ENCODE measurements at regions not wholly inside any gene's neighbourhood (a gene's known extent, or its start where the extent isn't known, plus 50 kb on each side); places are given as distances from the start of the nearest gene placed in this dataset.

DNA sequence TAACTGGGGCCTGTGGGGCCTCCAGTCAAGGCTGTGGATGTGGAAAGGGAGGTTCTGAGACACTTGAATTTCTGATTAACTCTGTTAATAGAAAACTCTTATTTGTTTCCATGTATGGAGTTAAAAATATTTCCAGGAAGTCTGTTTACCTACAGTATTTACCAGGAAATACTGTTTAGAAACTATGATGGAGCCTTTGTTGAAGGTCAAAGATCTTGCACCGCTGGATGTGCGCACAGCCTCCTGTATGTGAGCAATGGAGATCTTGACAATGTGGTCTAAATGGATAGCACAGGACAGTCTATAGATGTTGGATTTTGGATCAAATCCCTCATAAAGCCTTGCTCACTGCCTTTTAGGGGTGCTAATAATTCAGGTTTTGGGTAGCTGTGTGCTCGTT, 268.4 kb downstream of the DLEU7 start:
- H3K27me3 ChIP-seq (ENCODE audit: control insufficient read depth in 3 of 3, insufficient read depth in 3 of 3, low read length in 3 of 3), result no peaks in the 10 kb centered on the region
- H3K4me3 ChIP-seq (ENCODE audit: low read depth in 1 of 3, low read length in 3 of 3), result no peak overlapping the region
- no peak overlapping the region for H3K27ac ChIP-seq (ENCODE audit: low read depth in 1 of 3, low read length in 2 of 3)
- H3K4me1 ChIP-seq (ENCODE audit: control insufficient read depth in 3 of 3, insufficient read depth in 2 of 3, low read depth in 1 of 3, low read length in 2 of 3), result no peaks in the 10 kb centered on the region
- no peaks in the 10 kb centered on the region for H3K36me3 ChIP-seq (ENCODE audit: control insufficient read depth in 3 of 3, insufficient read depth in 2 of 3, low read depth in 1 of 3, low read length in 3 of 3)
- 83 to 94% (median 92%) methylated on average over 3 of the region's 3 CpGs for WGBS, 3 donors
- no peak for FAIRE-seq
- no peaks in the 10 kb centered on the region for H3K9me3 ChIP-seq (ENCODE audit: control insufficient read depth in 2 of 2, insufficient read depth in 1 of 2, low read depth in 1 of 2, low read length in 1 of 2)
- no peak for DNase-seq

DNA sequence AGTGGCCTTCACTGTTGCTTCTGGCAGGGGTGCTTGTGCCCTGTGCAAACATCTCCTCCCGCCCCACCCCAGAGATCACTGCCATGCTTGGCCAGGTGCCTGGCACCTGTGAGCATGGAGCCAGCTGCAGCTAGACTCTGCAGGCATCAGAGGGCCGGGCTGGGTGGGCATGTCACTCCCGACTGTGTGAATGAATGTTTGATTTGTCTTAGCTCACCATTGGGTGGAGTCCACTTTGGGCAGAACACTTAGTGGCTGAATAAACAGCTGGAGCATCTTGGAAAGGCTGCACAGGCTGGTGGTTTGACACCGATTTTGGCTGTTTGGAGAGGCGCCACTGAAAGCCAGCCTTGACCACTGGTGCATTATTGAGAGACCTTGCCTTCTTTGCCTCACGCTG, 267.3 kb downstream of the DLEU7 start:
- H3K36me3 ChIP-seq (ENCODE audit: control insufficient read depth in 3 of 3, insufficient read depth in 2 of 3, low read depth in 1 of 3, low read length in 3 of 3), result no peaks in the 10 kb centered on the region
- 31 to 59% (median 36%) methylated on average over 6 of the region's 6 CpGs for WGBS, 3 donors
- H3K4me3 ChIP-seq (ENCODE audit: low read depth in 1 of 3, low read length in 3 of 3), result no peak overlapping the region
- no peaks in the 10 kb centered on the region for H3K4me1 ChIP-seq (ENCODE audit: control insufficient read depth in 3 of 3, insufficient read depth in 2 of 3, low read depth in 1 of 3, low read length in 2 of 3)
- FAIRE-seq (no peak), DNase-seq (peak in 1 of 2 donors; percentile 13)
- H3K9me3 ChIP-seq (ENCODE audit: control insufficient read depth in 2 of 2, insufficient read depth in 1 of 2, low read depth in 1 of 2, low read length in 1 of 2), result no peaks in the 10 kb centered on the region
- H3K27ac ChIP-seq (ENCODE audit: low read depth in 1 of 3, low read length in 2 of 3), result no peak overlapping the region
- no peaks in the 10 kb centered on the region for H3K27me3 ChIP-seq (ENCODE audit: control insufficient read depth in 3 of 3, insufficient read depth in 3 of 3, low read length in 3 of 3)

GRCh38 chr13:50577806-50578205, 265.7 kb downstream of the DLEU7 start:
- FAIRE-seq (no peak), DNase-seq (no peak)
- no peak overlapping the region for H3K27ac ChIP-seq (ENCODE audit: low read depth in 1 of 3, low read length in 2 of 3)
- no peaks in the 10 kb centered on the region for H3K27me3 ChIP-seq (ENCODE audit: control insufficient read depth in 3 of 3, insufficient read depth in 3 of 3, low read length in 3 of 3)
- H3K4me1 ChIP-seq (ENCODE audit: control insufficient read depth in 3 of 3, insufficient read depth in 2 of 3, low read depth in 1 of 3, low read length in 2 of 3), result no peaks in the 10 kb centered on the region
- no peak overlapping the region for H3K4me3 ChIP-seq (ENCODE audit: low read depth in 1 of 3, low read length in 3 of 3)
- H3K9me3 ChIP-seq (ENCODE audit: control insufficient read depth in 2 of 2, insufficient read depth in 1 of 2, low read depth in 1 of 2, low read length in 1 of 2), result no peaks in the 10 kb centered on the region
- no peaks in the 10 kb centered on the region for H3K36me3 ChIP-seq (ENCODE audit: control insufficient read depth in 3 of 3, insufficient read depth in 2 of 3, low read depth in 1 of 3, low read length in 3 of 3)
- 80 to 92% (median 85%) methylated on average over 2 of the region's 2 CpGs for WGBS, 3 donors

DNA sequence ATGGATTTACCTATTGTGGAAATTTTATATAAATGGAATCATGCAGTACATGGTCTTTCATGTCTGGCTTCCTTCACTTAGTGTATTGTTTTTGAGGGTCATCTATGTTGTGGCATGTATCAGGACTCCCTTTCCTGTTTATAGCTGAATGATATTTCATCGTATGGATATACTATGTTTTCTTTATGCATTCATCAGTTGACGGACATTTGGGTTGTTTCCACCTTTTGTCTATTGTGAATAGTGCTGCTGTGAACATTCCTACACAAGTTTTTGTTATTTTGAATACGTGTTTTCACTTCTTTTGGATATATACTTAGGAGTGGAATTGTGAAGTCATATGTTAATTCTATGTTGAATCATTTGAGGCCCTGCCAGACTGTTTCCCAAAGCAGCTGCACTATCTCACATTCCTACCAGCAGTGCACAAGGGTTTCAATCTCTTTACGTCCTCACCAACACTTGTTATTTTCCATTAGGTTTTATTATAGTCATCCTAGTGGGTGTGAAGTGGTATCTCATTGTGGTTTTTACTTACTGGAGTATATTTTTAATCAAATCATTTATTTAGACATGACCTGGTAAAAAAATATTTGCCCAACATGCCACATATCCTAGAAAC, 262.7 kb downstream of the DLEU7 start:
- Histone ChIP-seq H3K27me3 (ENCODE audit: control insufficient read depth in 3 of 3, insufficient read depth in 3 of 3, low read length in 3 of 3) (no peaks in the 10 kb centered on the region), H3K4me3 (ENCODE audit: low read depth in 1 of 3, low read length in 3 of 3) (no peak overlapping the region), H3K9me3 (ENCODE audit: control insufficient read depth in 2 of 2, insufficient read depth in 1 of 2, low read depth in 1 of 2, low read length in 1 of 2) (peaks cover 0 to 4% of the 10 kb centered on the region in 2 donors), H3K36me3 (ENCODE audit: control insufficient read depth in 3 of 3, insufficient read depth in 2 of 3, low read depth in 1 of 3, low read length in 3 of 3) (no peaks in the 10 kb centered on the region), H3K4me1 (ENCODE audit: control insufficient read depth in 3 of 3, insufficient read depth in 2 of 3, low read depth in 1 of 3, low read length in 2 of 3) (no peaks in the 10 kb centered on the region), H3K27ac (ENCODE audit: low read depth in 1 of 3, low read length in 2 of 3) (no peak overlapping the region)
- 59 to 76% (median 76%) methylated on average over 4 of the region's 4 CpGs for WGBS, 3 donors
- FAIRE-seq (no peak), DNase-seq (no peak)

GRCh38 chr13:50581586-50582196, 261.8 kb downstream of the DLEU7 start:
- no peaks in the 10 kb centered on the region for H3K36me3 ChIP-seq (ENCODE audit: control insufficient read depth in 3 of 3, insufficient read depth in 2 of 3, low read depth in 1 of 3, low read length in 3 of 3)
- no peak overlapping the region for H3K4me3 ChIP-seq (ENCODE audit: low read depth in 1 of 3, low read length in 3 of 3)
- WGBS, 3 donors, result 83 to 94% (median 88%) methylated on average over 1 of the region's 1 CpG
- FAIRE-seq (no peak), DNase-seq (no peak)
- no peaks in the 10 kb centered on the region for H3K4me1 ChIP-seq (ENCODE audit: control insufficient read depth in 3 of 3, insufficient read depth in 2 of 3, low read depth in 1 of 3, low read length in 2 of 3)
- H3K9me3 ChIP-seq (ENCODE audit: control insufficient read depth in 2 of 2, insufficient read depth in 1 of 2, low read depth in 1 of 2, low read length in 1 of 2), result peaks cover 0 to 4% of the 10 kb centered on the region in 2 donors
- H3K27ac ChIP-seq (ENCODE audit: low read depth in 1 of 3, low read length in 2 of 3), result no peak overlapping the region
- no peaks in the 10 kb centered on the region for H3K27me3 ChIP-seq (ENCODE audit: control insufficient read depth in 3 of 3, insufficient read depth in 3 of 3, low read length in 3 of 3)

DNA sequence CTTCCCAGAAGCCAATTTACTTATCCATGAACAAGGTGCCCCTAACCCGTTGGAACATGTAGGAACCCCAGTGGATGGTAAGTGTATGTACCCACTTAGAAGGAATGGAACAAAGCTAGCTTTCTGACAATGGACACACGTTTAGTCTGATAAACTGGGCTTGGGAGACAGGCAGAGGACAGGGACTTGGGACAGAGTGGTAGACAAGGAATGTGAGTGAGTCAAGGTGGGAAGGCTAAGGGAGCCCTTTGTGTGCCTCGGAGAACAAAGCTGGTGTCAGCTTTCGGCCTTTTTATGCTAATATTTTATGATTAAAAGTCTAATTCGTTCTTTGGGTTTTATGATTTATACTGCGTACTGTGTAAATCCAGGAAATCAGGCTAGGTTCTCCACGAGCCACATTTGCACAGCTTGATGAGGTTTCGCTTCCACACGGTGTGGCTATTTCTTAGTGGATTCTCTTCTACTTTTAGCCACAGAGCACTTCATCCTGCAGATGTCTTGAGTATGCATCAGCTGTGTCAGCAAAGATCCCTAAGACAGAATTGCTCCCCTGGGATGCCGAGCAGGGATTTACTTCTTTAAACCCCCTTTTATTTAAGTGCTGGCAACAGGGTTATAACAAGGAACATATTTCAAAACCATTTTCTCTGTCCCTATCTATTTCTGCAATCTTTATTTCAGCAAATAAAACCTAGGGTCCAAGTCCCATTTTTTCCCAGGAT, 258.5 kb downstream of the DLEU7 start:
- DNase-seq, result no peak
- Histone ChIP-seq H3K36me3 (ENCODE audit: control insufficient read depth in 3 of 3, insufficient read depth in 2 of 3, low read depth in 1 of 3, low read length in 3 of 3) (no peaks in the 10 kb centered on the region), H3K27me3 (ENCODE audit: control insufficient read depth in 3 of 3, insufficient read depth in 3 of 3, low read length in 3 of 3) (no peaks in the 10 kb centered on the region), H3K27ac (ENCODE audit: low read depth in 1 of 3, low read length in 2 of 3) (no peak overlapping the region), H3K9me3 (ENCODE audit: control insufficient read depth in 2 of 2, insufficient read depth in 1 of 2, low read depth in 1 of 2, low read length in 1 of 2) (peaks cover 0 to 4% of the 10 kb centered on the region in 2 donors), H3K4me1 (ENCODE audit: control insufficient read depth in 3 of 3, insufficient read depth in 2 of 3, low read depth in 1 of 3, low read length in 2 of 3) (no peaks in the 10 kb centered on the region), H3K4me3 (ENCODE audit: low read depth in 1 of 3, low read length in 3 of 3) (no peak overlapping the region)
- FAIRE-seq, result no peak
- 76 to 85% (median 80%) methylated on average over 10 of the region's 10 CpGs for WGBS, 3 donors

DNA sequence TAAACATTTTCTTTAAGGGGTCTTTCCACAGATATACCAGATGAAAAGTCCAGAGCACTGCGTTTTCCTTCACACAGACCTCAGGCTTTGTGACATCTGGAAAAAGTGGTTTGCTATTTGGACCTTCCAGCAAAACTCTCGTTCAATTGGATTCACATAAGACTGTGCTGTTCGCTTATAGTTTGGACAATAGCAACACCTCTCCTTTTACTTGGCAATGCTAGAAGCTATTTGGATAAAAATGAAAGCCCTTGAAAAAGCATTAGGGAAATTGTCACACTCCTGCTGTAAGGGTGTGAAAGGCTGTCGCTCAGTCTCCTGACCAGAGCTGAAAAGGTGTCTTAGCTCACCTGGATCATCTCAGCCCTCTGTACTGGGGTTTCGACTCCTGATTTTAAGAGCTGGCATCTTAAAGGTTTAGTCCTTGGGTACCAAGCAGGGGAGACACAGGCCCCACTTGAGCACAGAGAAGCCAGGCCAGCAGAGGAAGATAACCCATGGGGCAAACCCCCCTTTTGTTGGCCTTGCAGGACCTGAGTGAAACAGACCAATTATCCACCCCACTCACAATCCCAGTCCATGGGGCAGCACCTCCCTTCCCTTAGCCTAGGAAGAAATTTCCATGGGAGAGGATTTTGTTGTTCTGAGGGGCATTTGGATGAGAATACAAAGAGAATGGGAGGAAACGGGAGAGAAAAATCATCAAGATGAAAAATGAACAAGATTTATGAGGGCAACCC, 257.6 kb downstream of the DLEU7 start:
- H3K27ac ChIP-seq (ENCODE audit: low read depth in 1 of 3, low read length in 2 of 3), result no peak overlapping the region
- WGBS, 3 donors, result 76 to 77% (median 76%) methylated on average over 6 of the region's 6 CpGs
- no peak overlapping the region for H3K4me3 ChIP-seq (ENCODE audit: low read depth in 1 of 3, low read length in 3 of 3)
- H3K9me3 ChIP-seq (ENCODE audit: control insufficient read depth in 2 of 2, insufficient read depth in 1 of 2, low read depth in 1 of 2, low read length in 1 of 2), result peaks cover 0 to 4% of the 10 kb centered on the region in 2 donors
- no peaks in the 10 kb centered on the region for H3K36me3 ChIP-seq (ENCODE audit: control insufficient read depth in 3 of 3, insufficient read depth in 2 of 3, low read depth in 1 of 3, low read length in 3 of 3)
- FAIRE-seq (no peak), DNase-seq (no peak)
- no peaks in the 10 kb centered on the region for H3K27me3 ChIP-seq (ENCODE audit: control insufficient read depth in 3 of 3, insufficient read depth in 3 of 3, low read length in 3 of 3)
- no peaks in the 10 kb centered on the region for H3K4me1 ChIP-seq (ENCODE audit: control insufficient read depth in 3 of 3, insufficient read depth in 2 of 3, low read depth in 1 of 3, low read length in 2 of 3)

GRCh38 chr13:50586414-50587083, 256.9 kb downstream of the DLEU7 start:
- DNase-seq, result no peak
- WGBS, 3 donors, result 79 to 82% (median 81%) methylated on average over 8 of the region's 8 CpGs
- no peaks in the 10 kb centered on the region for H3K27me3 ChIP-seq (ENCODE audit: control insufficient read depth in 3 of 3, insufficient read depth in 3 of 3, low read length in 3 of 3)
- no peaks in the 10 kb centered on the region for H3K36me3 ChIP-seq (ENCODE audit: control insufficient read depth in 3 of 3, insufficient read depth in 2 of 3, low read depth in 1 of 3, low read length in 3 of 3)
- no peak overlapping the region for H3K27ac ChIP-seq (ENCODE audit: low read depth in 1 of 3, low read length in 2 of 3)
- no peak for FAIRE-seq
- peaks cover 0 to 4% of the 10 kb centered on the region in 2 donors for H3K9me3 ChIP-seq (ENCODE audit: control insufficient read depth in 2 of 2, insufficient read depth in 1 of 2, low read depth in 1 of 2, low read length in 1 of 2)
- H3K4me1 ChIP-seq (ENCODE audit: control insufficient read depth in 3 of 3, insufficient read depth in 2 of 3, low read depth in 1 of 3, low read length in 2 of 3), result no peaks in the 10 kb centered on the region
- no peak overlapping the region for H3K4me3 ChIP-seq (ENCODE audit: low read depth in 1 of 3, low read length in 3 of 3)
